ENCODE measurements at regions not wholly inside any gene's neighbourhood (a gene's known extent, or its start where the extent isn't known, plus 50 kb on each side); places are given as distances from the start of the nearest gene placed in this dataset.

- TF ChIP-seq CTCF (IDR thresholded peaks at IDR 0.05) = no peak
- TF ChIP-seq POLR2A (IDR thresholded peaks at IDR 0.05) = no peak
Measured at GRCh38 chr4:145280541-145280940, 100.2 kb upstream of the OTUD4 start.

Measured in heart left ventricle (tissue), 13 donors.